Right lobe of liver (tissue), 4 donors: ENCODE measurements at regions not wholly inside any gene's neighbourhood (a gene's known extent, or its start where the extent isn't known, plus 50 kb on each side); places are given as distances from the start of the nearest gene placed in this dataset.

ENCODE experiments used
- POLR2A ChIP-seq: fragments of 450-650 bp; IDR thresholded peaks from one replicate; pipeline ENCODE4 v1.6.1; 2017; ENCODE audit warnings: antibody characterized with exemption, mild to moderate bottlenecking
- TF ChIP-seq, protein P1 (sequence below), 4 donors: fragments of 200-600 bp in 3 of 4; fragments of 450-650 bp in 1 of 4; IDR thresholded peaks; one replicate each; pipeline versions ENCODE4 v1.5.1 to v1.8.0; 2016 to 2022; ENCODE audit warnings: antibody characterized with exemption in 4 of 4, mild to moderate bottlenecking in 2 of 4
- donor health status: DM: no; HTN: no; CAD: no.
- donor health status: DM: no; HTN: no; CAD: no.
- donor health status: DM: no; HTN: yes; CAD: no.

DNA sequence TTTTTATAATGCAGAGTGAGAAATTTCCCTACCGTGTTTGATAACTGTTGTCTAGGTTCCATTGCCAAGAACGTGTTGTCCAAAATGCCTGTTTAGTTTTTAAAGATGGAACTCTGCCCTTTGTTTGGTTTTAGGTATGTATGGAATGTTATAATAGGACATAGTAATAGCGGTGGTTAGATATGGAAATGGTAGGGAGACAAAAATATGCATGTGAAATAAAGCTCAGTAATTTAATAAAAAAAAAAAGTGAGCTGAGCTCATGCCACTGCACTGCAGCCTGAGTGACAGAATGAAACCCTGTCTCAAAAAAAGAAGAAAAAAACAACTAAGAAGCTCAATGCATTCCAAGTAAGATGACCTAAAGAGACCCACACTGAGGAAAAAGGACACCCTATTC, 72.9 kb downstream of the ZNF783 start:
- no peak for TF ChIP-seq POLR2A
- TF ChIP-seq, protein P1, sequence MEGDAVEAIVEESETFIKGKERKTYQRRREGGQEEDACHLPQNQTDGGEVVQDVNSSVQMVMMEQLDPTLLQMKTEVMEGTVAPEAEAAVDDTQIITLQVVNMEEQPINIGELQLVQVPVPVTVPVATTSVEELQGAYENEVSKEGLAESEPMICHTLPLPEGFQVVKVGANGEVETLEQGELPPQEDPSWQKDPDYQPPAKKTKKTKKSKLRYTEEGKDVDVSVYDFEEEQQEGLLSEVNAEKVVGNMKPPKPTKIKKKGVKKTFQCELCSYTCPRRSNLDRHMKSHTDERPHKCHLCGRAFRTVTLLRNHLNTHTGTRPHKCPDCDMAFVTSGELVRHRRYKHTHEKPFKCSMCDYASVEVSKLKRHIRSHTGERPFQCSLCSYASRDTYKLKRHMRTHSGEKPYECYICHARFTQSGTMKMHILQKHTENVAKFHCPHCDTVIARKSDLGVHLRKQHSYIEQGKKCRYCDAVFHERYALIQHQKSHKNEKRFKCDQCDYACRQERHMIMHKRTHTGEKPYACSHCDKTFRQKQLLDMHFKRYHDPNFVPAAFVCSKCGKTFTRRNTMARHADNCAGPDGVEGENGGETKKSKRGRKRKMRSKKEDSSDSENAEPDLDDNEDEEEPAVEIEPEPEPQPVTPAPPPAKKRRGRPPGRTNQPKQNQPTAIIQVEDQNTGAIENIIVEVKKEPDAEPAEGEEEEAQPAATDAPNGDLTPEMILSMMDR (IDR thresholded peaks at IDR 0.05), result no peak
